A673 (cell line): ENCODE measurements at regions not wholly inside any gene's neighbourhood (a gene's known extent, or its start where the extent isn't known, plus 50 kb on each side); places are given as distances from the start of the nearest gene placed in this dataset.
"Not testable (repeated sequence)": the region's sequence is repeated elsewhere in the genome, so short reads cannot be mapped to it uniquely, and the experiment has no call there.

Source experiments
- BruUV-seq: library from RNA; stranded (reverse); fragments of 400-500 nt; replicated peaks from 2 replicates; lab custom pipeline; 2021; lab: Mats Ljungman, UMichigan
- CTCF ChIA-PET: fragments of 300-600 bp; sonication (Branson Sonifier 250); formaldehyde crosslinking; loops from one replicate; lab custom pipeline; 2022; ENCODE audit warnings: antibody characterized with exemption; lab: Charles Lee
- POLR2A ChIA-PET: fragments of 300-600 bp; sonication (Branson Sonifier 250); formaldehyde crosslinking; loops from one replicate; lab custom pipeline; 2022; ENCODE audit warnings: antibody characterized with exemption; ENCODE audit not compliant: low non-redundant PET; lab: Charles Lee
- DNase-seq: peaks from one replicate; pipeline ENCODE4 v3.0.0-alpha.2; 2015; ENCODE audit warnings: low spot score
- H3K27ac ChIP-seq: fragments of 200-600 bp; sonication (generic); 2 replicates; pipeline ENCODE4 v1.5.1; 2016; ENCODE audit warnings: mixed run types, low read depth, mild to moderate bottlenecking, mixed read lengths, antibody characterized with exemption, low read length; ENCODE audit not compliant: poor library complexity, severe bottlenecking
- H3K27me3 ChIP-seq: fragments of 200-600 bp; sonication (generic); replicated peaks from 2 replicates; pipeline ENCODE4 v1.6.1; 2017; ENCODE audit warnings: mixed run types, low read depth, mild to moderate bottlenecking, mixed read lengths, antibody characterized with exemption, low read length; ENCODE audit not compliant: insufficient read depth, poor library complexity
- H3K36me3 ChIP-seq: fragments of 200-600 bp; sonication (generic); 2 replicates; pipeline ENCODE4 v1.6.1; 2016; ENCODE audit warnings: mixed run types, mild to moderate bottlenecking, mixed read lengths, antibody characterized with exemption, low read length; ENCODE audit not compliant: insufficient read depth, poor library complexity, severe bottlenecking
- H3K4me1 ChIP-seq: fragments of 200-600 bp; sonication (generic); 2 replicates; pipeline ENCODE4 v1.6.1; 2017; ENCODE audit warnings: mixed run types, mild to moderate bottlenecking, mixed read lengths, antibody characterized with exemption, low read length; ENCODE audit not compliant: insufficient read depth, poor library complexity, severe bottlenecking
- H3K4me3 ChIP-seq: fragments of 200-600 bp; sonication (generic); 2 replicates; pipeline ENCODE4 v1.5.1; 2016; ENCODE audit warnings: low read depth, mixed run types, mild to moderate bottlenecking, mixed read lengths, low read length; ENCODE audit not compliant: poor library complexity, severe bottlenecking
- H3K9me3 ChIP-seq: fragments of 200-600 bp; sonication (generic); 2 replicates; pipeline ENCODE4 v1.6.1; 2016; ENCODE audit warnings: mixed run types, low read depth, mild to moderate bottlenecking, mixed read lengths, antibody characterized with exemption, low read length; ENCODE audit not compliant: poor library complexity, severe bottlenecking
- EZH2 ChIP-seq: fragments of 200-600 bp; sonication (generic); IDR thresholded peaks from 2 replicates; pipeline ENCODE4 v1.6.1; 2017; ENCODE audit warnings: borderline replicate concordance, low read depth, mild to moderate bottlenecking, mixed read lengths, antibody characterized with exemption, low read length; ENCODE audit not compliant: poor library complexity, severe bottlenecking
- intact Hi-C: fragments of 100-400 bp; cut with micrococcal nuclease; formaldehyde crosslinking; loops from one replicate; pipeline ENCODE4 v1.10.0; 2022; ENCODE audit not compliant: unreplicated experiment
- TF ChIP-seq, protein P1 (sequence below): fragments of 300-800, 200-600 bp; sonication (generic); conservative IDR thresholded peaks from 2 replicates; pipeline ENCODE4 v1.5.1; 2017; ENCODE audit warnings: low read depth, mild to moderate bottlenecking, antibody characterized with exemption, low read length, moderate library complexity, mixed read lengths

DNA sequence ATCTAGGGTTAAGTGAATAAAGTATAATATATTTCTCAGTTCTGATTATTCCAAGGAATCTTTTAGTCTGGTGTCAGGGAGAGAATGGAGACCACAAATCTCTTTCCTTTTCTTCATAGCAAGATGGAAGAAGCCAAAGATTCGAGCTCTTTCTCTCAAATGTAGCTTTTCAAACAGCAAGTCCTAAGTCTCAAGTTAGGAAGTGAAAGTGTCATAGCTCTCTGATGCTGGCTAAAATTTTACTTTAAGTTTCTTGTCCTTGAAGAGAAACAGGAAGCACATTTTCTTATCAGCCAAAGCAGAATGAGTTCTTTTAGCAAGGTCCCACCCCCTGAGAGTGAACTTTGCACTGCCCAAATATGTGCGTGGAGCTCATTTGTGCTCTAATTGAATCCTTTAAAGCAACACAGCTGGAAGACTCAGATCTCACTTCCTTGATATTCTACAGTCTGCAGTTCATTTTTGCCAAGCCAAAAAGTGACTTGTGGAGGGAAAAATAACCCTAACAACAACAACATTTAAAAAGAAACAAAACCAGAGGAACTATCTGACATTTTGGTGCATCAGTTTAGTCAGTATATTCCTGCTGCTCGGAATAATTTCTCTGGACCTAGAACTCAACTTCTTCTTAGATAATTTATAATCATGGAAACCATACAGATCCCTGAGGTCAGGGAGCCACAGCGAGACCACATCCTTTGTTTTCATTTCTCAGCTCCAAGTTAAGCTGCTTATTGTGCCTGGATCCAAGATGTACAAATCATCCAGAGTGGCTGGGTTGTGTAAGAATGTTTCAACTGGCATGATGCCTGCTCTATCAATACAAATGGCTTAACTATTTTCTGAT is 238.7 kb upstream of the P2RY1 start:
- peak; percentile 68 for DNase-seq
- no peaks in the 10 kb centered on the region for H3K27me3 ChIP-seq
- H3K9me3 ChIP-seq, result no peaks in the 10 kb centered on the region
- intact Hi-C loops, result no loop called here
- H3K4me1 ChIP-seq, result peaks cover 11% of the 10 kb centered on the region
- ChIA-PET CTCF (no interaction called here), POLR2A (no interaction called here)
- no peak overlapping the region for H3K4me3 ChIP-seq
- H3K27ac ChIP-seq, result peak overlapping the region; percentile 56
- TF ChIP-seq, protein P1, sequence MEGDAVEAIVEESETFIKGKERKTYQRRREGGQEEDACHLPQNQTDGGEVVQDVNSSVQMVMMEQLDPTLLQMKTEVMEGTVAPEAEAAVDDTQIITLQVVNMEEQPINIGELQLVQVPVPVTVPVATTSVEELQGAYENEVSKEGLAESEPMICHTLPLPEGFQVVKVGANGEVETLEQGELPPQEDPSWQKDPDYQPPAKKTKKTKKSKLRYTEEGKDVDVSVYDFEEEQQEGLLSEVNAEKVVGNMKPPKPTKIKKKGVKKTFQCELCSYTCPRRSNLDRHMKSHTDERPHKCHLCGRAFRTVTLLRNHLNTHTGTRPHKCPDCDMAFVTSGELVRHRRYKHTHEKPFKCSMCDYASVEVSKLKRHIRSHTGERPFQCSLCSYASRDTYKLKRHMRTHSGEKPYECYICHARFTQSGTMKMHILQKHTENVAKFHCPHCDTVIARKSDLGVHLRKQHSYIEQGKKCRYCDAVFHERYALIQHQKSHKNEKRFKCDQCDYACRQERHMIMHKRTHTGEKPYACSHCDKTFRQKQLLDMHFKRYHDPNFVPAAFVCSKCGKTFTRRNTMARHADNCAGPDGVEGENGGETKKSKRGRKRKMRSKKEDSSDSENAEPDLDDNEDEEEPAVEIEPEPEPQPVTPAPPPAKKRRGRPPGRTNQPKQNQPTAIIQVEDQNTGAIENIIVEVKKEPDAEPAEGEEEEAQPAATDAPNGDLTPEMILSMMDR, result no peak
- no peak for TF ChIP-seq EZH2
- no TSS peak for BruUV-seq
- no peaks in the 10 kb centered on the region for H3K36me3 ChIP-seq

DNA sequence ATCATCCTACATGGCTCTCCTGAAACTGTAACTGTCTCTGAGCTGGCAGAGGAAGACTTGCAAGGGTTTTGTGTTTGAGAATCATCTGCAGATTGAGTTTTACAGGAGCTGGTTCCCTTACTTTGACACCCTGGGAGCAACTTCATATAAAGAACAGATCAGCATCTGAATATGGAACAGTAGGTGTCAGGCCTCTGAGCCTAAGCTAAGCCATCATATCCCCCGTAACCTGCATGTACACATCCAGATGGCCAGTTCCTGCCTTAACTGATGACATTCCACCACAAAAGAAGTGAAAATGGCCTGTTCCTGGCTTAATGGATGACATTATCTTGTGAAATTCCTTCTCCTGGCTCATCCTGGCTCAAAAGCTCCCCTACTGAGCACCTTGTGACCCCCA is 238.1 kb upstream of the P2RY1 start:
- Histone ChIP-seq H3K4me1 (peaks cover 11% of the 10 kb centered on the region), H3K27ac (peak overlapping the region; percentile 56)
- DNase-seq, H3K4me3 ChIP-seq, H3K36me3 ChIP-seq, H3K9me3 ChIP-seq, BruUV-seq, POLR2A ChIA-PET, intact Hi-C loops, CTCF ChIA-PET, H3K27me3 ChIP-seq: not testable (repeated sequence)

DNA sequence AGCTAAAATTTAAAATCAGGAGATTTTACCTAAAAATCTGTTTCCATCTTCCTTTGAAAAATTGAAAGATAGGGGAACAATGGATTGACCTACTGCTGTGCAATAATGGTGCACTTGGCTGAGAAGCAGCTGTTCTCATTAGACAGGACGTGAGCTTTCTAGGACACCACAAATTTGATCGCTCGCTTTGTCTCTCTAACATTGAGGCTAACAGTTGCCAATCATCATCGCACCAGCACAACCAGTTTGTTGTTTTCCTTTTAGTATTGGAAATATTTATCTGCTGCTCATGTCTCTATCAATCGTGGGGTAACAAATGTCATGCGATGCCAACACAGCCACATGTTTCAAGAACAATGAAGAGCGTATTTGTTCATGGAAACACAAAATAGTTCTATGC is 228.8 kb upstream of the P2RY1 start:
- POLR2A ChIA-PET, result no interaction called here
- H3K36me3 ChIP-seq, result no peaks in the 10 kb centered on the region
- no TSS peak for BruUV-seq
- CTCF ChIA-PET, result no interaction called here
- no peak overlapping the region for H3K4me3 ChIP-seq
- H3K27me3 ChIP-seq, result no peaks in the 10 kb centered on the region
- TF ChIP-seq, protein P1, result no peak
- no peak for TF ChIP-seq EZH2
- H3K9me3 ChIP-seq, result peaks cover 10% of the 10 kb centered on the region
- no peaks in the 10 kb centered on the region for H3K4me1 ChIP-seq
- intact Hi-C loops, result no loop called here
- no peak for DNase-seq
- H3K27ac ChIP-seq, result no peak overlapping the region

DNA sequence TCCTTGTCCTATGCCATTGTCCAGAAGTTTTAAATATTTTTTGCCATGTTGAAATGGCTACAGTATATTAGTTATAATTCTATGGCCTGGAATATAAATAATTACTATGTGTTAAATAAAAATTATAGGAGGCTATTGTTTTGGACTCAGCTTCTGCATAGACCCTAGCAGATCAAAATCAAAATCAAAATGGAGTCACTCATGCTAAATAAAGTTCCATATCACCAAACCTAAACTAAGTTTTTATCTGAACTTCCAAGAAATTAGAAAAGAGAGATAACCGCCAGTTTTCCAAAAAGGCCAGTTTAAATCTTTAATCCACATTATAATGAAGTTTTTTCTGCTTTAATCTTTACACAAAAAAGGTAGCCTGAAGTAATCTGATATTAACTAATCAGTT is 227.8 kb upstream of the P2RY1 start:
- intact Hi-C loops, result no loop called here
- no peaks in the 10 kb centered on the region for H3K4me1 ChIP-seq
- H3K36me3 ChIP-seq, result no peaks in the 10 kb centered on the region
- TF ChIP-seq EZH2, result no peak
- TF ChIP-seq, protein P1, result no peak
- H3K4me3 ChIP-seq, result no peak overlapping the region
- ChIA-PET CTCF (no interaction called here), POLR2A (no interaction called here)
- H3K27ac ChIP-seq, result no peak overlapping the region
- no TSS peak for BruUV-seq
- no peak for DNase-seq
- peaks cover 10% of the 10 kb centered on the region for H3K9me3 ChIP-seq
- H3K27me3 ChIP-seq, result no peaks in the 10 kb centered on the region
